ENCODE measurements at regions not wholly inside any gene's neighbourhood (a gene's known extent, or its start where the extent isn't known, plus 50 kb on each side); places are given as distances from the start of the nearest gene placed in this dataset.

DNA sequence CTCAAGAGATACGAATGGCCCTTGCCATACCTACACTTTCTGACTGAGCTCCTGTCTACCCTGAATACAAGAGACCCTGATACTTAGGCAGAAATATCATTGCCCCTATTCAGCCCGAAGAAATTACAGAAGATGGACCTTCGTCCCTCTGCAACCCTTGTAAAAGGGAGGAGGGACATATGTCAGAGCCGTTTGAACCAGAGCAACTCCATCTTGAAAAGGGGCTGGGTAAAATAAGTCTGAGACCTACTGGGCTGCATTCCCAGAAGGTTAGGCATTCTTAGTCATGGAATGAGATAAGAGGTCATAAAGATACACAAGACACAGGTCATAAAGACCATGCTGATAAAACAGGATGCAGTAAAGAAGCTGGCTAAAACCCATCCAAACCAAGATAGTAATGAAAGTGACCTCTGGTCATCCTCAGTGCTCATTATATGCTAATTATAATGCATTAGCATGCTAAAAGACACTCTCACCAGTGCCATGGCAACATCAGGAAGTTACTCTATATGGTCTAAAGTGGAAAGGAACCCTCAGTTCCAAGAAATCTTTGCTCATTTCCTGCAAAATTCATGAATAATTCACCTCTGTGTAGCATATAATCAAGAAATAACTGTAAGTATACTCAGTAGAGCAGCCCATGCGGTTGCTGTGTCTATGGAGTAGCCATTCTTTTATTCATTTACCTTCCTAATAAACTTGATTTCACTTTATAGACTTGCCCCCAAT is 49.7 kb upstream of the GPD1L start:
- H3K36me3 ChIP-seq = no peaks in the 10 kb centered on the region
- no peaks in the 10 kb centered on the region for H3K27me3 ChIP-seq
- H3K4me1 ChIP-seq (ENCODE audit: low read depth) = no peaks in the 10 kb centered on the region
- no peak overlapping the region for H3K4me3 ChIP-seq
- DNase-seq (ENCODE audit: low read depth in 1 of 2, low spot score in 1 of 2) = no peak
- no peaks in the 10 kb centered on the region for H3K9me3 ChIP-seq (ENCODE audit: low read depth)
- TF ChIP-seq, protein P1, sequence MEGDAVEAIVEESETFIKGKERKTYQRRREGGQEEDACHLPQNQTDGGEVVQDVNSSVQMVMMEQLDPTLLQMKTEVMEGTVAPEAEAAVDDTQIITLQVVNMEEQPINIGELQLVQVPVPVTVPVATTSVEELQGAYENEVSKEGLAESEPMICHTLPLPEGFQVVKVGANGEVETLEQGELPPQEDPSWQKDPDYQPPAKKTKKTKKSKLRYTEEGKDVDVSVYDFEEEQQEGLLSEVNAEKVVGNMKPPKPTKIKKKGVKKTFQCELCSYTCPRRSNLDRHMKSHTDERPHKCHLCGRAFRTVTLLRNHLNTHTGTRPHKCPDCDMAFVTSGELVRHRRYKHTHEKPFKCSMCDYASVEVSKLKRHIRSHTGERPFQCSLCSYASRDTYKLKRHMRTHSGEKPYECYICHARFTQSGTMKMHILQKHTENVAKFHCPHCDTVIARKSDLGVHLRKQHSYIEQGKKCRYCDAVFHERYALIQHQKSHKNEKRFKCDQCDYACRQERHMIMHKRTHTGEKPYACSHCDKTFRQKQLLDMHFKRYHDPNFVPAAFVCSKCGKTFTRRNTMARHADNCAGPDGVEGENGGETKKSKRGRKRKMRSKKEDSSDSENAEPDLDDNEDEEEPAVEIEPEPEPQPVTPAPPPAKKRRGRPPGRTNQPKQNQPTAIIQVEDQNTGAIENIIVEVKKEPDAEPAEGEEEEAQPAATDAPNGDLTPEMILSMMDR (IDR thresholded peaks at IDR 0.05; ENCODE audit: low read depth, low read length) = no peak
- no peak overlapping the region for H3K27ac ChIP-seq

Data from cardiac muscle cell (in vitro differentiated cells and primary cell).